HG03432 (cell line): ENCODE measurements at regions not wholly inside any gene's neighbourhood (a gene's known extent, or its start where the extent isn't known, plus 50 kb on each side); places are given as distances from the start of the nearest gene placed in this dataset.

Source experiments
- ATAC-seq: cut with Tn5 transposase; IDR thresholded peaks from one replicate; pipeline ENCODE4 v1.9.1; 2021; ENCODE audit warnings: mild to moderate bottlenecking, moderate library complexity; ENCODE audit not compliant: unreplicated experiment

GRCh38 chr7:52285689-52286088, 749.7 kb upstream of the POM121L12 start:
- no peak for ATAC-seq

- ATAC-seq: no peak
These were observed 752.1 kb upstream of the POM121L12 start for GRCh38 chr7:52283335-52283734.

DNA sequence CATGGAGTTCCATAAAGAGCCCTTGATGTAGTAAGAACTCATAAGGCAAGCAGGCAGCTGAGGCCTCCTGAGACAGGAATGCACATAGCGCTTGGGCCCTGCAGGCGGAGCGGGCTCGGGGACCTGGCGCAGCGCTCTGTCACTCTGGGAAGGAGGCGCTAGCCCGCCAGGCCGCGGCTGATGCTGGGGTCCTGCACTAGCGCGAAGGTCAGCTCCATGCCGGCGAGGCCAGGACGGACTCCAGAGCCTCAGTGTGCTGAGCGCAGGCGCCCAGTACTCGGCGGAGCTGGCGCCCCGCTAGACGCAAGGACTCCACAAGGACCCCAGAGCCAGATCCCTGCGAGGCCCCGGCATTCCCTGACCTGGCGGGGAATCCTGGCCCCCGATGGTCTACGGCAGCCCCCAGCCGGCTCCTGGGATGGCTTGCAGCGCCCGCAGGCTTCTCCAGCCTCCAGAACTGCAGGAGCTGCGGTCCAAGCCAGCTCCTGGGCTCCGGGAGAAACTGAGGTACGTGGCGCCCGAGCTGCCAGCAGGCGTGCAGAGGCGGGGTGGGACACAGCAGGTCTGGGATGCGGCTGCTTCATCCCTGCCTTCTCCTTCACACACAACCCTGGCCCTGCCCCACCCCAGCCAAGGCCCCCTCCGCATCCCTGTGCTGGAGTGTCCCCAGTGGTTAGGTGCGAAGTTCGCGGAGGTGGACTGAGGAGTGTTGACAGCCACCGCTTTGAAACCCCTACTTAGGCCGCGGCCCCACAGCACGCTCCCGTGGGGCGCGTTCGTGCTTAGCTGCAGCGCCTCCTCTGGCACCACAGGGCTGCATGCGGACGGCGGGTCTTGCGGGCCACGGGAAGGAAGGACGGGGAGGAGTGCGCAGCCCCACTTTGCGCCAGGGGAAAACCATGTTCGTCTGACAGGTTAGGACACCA, 761.5 kb upstream of the POM121L12 start:
- ATAC-seq: no peak

GRCh38 chr7:52271703-52272102, 763.7 kb upstream of the POM121L12 start:
- no peak for ATAC-seq

DNA sequence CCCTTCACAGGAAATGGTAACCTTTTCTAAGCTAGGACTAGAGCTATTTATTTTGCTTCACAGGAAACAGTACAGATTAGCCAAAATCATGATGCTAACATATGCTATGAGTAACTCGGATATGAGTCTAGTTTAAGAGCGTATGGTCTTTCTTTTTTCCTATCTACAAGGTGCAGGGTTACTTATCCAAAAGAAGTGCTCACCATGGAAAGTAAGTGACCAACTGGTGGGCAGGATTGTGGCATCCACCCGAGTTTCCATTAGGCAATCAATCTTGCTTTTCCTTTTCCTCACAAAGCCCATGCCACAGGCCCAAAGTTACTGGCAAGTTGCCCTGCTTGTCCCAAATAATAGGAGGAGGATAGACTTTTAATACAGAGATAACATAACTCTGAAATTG, 765.1 kb upstream of the POM121L12 start:
- ATAC-seq: no peak

DNA sequence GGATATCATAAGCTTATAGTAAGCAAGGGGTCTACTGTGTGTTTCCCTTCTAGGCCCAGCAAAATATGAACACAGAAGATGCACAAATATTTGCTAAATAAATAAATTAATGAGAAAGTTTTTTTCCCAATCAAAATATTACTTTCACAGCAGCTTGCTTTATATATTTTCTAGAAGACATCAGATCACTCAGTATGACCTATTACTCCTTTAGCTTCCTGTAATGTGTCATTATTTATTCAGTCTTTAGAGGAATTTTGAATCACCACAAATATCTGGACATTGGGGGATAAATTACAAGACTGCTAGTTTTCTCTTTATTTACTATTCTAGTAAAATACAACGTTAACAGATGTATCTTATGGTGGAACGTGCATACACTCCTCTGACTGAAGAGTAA, 765.8 kb upstream of the POM121L12 start:
- no peak for ATAC-seq

- no peak for ATAC-seq
These were observed 774.4 kb upstream of the POM121L12 start for GRCh38 chr7:52261057-52261456.

DNA sequence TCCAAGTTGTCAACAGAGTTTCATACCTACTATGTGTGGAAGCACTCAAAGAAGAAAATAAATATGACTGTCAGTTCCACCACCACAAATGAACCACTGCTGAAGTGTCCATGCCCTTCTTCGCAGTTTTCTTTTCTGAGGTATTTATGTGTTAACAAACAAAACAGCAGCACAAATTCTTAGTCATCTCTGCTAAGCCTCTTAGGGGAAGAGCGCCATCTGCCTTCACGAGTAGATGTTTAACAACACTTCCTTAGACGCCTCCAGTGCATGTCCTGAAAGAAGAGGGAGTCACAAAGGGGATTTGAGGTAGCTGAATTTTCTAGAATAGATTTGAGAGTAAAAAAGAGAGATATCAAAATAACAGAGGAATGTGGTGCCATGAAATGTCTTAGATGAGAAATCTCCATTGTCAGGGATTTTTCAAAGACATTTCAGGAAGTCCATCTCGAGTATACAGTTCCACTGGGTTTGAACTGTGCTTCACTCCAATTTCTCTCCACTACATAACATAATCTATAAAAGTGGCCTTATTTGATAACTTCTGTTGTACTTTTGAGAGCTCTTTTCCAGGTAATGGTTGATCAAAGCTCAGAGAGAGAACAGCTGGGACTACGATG, 775.3 kb upstream of the POM121L12 start:
- ATAC-seq: no peak

GRCh38 chr7:52257890-52258289, 777.5 kb upstream of the POM121L12 start:
- ATAC-seq: no peak

DNA sequence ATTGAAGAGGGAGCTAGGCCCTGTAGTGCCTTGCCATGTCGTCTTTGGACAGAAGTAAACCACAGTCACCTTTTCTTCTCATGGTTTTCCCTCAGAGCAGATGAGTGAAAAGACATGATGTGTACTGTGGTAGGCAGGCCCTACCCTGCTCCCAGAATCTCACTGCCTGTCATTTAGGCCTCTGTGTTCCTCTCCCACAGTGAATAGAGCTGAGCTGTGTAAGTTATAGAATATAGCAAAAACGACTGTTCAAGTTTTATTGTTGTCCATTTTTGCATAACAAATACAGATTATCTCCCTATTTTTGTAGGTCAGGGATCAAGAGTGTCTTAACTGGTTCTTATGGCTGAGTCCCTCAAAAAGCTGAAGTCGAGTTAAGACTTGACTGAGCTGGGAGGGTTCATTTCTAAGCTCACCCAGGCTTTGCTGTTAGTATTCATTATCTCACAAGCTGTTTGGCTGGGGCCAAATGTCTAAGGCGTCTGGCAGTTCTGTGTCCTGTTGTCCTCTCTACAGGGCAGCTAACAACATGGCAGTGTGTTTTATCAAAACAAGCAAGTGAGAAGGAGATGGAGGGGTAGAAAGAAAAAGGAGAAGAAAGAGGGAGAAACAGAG, 780.9 kb upstream of the POM121L12 start:
- ATAC-seq: no peak

GRCh38 chr7:52253953-52254352, 781.5 kb upstream of the POM121L12 start:
- ATAC-seq: no peak

GRCh38 chr7:52249741-52250140, 785.7 kb upstream of the POM121L12 start:
- ATAC-seq: no peak

DNA sequence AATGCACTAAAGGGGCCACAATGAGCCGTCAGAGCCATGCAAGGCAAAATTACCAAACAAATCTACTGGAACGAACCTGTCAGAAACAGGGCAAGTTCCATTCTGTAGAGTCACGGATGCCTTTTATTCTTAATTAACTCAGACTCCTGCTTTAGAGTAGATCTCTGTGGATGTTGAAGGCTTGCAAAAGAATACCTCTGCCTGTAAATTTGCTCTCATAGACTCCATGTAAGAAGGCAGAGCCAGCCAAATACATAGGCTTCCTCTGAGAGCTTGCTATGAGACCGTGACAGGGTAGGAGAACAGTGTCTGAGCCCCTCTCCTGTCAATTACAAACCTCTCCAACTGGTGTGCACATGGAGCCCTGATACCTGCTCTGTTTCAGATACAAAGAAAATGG, 787.9 kb upstream of the POM121L12 start:
- no peak for ATAC-seq

- ATAC-seq: no peak
These were observed 791.7 kb upstream of the POM121L12 start for GRCh38 chr7:52243685-52244084.

DNA sequence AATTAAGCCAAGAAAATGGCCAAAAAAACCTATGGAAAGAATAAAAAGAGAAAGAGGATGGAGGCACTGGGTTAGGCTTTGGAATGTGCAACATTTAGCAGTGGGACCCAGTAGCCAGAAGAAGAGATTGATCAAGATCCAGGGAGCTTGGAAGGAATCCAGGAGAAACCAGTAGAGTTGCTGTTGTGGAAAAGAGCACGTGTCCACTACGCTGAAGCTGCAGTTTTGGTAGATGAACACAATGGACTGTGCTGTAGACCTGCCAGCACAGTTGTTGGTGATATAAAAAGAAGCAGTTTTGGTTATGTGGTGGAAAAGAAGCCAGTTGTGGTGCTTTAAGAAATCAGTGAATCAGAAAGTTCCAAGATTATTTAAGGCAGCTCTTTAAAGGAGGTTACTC, 802.2 kb upstream of the POM121L12 start:
- no peak for ATAC-seq

- ATAC-seq: no peak
These were observed 823.5 kb upstream of the POM121L12 start for GRCh38 chr7:52211930-52212329.

DNA sequence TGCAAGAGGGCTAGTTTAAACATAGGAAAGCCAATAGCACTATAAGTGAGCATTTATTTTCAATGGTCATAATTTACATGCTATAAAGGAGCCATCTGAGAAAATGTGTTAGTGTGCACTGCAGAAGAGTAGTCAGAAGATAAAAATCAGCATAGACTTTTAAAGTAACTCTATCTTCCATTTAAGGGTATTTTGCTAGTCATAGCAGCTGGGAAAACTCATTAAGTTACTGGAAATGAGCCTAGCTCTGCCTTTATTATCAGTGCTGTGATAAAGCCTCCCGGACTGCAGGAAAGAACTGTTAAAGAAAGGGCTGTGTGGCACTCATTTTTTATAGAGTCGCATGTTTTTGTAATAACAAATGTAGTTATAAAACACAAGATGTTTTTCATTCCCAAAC, 825.8 kb upstream of the POM121L12 start:
- ATAC-seq: no peak

- no peak for ATAC-seq
These were observed 838.2 kb upstream of the POM121L12 start for GRCh38 chr7:52197221-52197620.

DNA sequence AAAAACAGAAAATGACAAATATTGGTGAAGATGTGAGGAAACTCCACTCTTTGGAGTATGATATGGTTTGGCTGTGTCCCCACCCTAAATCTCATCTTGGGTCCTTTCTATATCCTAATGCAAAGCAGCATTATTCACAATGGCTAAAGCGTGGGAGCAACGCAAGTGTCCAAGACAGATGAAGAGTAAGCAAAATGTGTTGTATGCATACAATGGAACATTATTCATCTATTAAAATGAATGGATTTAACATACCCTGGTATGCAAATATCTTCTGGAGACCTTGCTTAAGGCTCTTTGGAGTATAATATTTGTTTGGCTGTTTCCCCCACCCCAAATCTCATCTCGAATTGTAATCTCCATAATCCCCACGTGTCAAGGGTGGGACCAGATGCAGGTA, 839.8 kb upstream of the POM121L12 start:
- no peak for ATAC-seq

DNA sequence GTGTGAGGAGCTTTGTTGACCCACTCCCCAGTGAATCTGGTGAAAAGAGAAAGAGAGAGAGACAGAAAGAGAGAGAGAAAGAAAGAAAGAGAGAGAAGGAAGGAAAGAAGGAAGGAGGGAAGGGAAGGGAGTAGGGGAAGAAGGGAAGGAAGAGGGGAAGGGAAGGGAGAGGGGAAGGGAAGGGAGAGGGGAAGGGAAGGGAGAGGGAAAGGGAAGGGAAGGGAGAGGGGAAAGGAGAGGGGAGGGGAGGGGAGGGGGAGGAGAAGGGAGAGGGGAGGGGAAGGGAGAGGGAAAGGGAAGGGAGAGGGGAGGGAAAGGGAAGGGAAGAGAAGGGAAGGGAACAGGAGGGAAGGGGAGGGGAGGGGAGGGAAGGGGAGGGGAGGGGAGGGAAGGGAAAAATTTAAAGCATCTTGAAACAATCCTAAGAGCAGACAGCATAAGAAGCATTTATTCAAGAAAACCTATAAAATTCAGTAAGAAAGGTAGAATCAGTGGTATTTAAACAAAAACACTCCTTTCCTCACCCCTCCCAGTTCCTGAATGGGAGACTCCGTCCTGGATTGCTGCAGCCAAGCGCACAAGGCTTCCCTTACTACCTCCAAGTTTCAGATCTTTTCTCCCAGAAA, 846.2 kb upstream of the POM121L12 start:
- ATAC-seq: no peak

DNA sequence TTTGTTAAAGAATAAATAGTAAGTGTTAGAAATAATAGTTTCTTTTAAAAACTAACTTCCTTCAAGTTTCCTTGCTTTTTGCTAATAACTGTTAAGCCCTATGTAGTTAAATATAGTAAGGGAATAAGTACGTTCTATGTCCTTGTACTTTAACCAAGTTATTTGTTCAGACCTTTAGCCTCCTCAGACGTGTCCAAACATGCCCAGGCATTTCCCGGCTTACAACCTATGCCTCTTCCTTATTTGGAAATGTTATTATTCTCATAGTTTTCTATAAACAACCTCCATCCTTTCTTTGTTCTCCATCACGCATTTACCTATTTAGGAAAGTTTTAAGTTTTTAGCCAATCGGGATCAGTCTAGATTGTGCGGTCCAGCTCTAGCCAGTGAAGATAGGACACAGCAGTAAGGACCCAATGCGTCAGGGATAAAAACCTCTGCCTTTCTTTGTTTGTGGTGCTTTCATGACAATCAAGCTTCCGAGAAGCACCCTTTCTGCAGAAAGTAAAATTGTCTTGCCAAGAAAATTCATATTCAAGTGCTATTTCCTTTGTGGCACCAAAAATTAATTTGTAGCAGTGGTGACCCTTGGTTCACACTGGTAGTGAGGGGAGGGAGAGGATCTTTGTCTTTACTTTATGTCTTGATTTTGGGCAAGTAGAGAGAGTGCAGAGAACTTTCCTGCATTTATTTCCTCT, 851.3 kb upstream of the POM121L12 start:
- no peak for ATAC-seq
